ENCODE measurements at regions not wholly inside any gene's neighbourhood (a gene's known extent, or its start where the extent isn't known, plus 50 kb on each side); places are given as distances from the start of the nearest gene placed in this dataset.
"Not testable (repeated sequence)": the region's sequence is repeated elsewhere in the genome, so short reads cannot be mapped to it uniquely, and the experiment has no call there.

- no peak for DNase-seq
Observed at GRCh38 chr5:91770400-91770799, 387.3 kb upstream of the ARRDC3 start.

- not testable (repeated sequence) for DNase-seq
Observed at GRCh38 chr5:91757383-91757782, 374.3 kb upstream of the ARRDC3 start.

- no peak for DNase-seq
Observed at GRCh38 chr5:91754990-91755389, 371.9 kb upstream of the ARRDC3 start.

GRCh38 chr5:91744470-91744869, 361.4 kb upstream of the ARRDC3 start:
- DNase-seq, result not testable (repeated sequence)

GRCh38 chr5:91742550-91742949, 359.4 kb upstream of the ARRDC3 start:
- DNase-seq, result no peak

GRCh38 chr5:91741764-91742505, 358.8 kb upstream of the ARRDC3 start:
- no peak for DNase-seq

- DNase-seq, result no peak
Observed at GRCh38 chr5:91730026-91730425, 346.9 kb upstream of the ARRDC3 start.

- DNase-seq, result no peak
Observed at GRCh38 chr5:91727463-91727862, 344.3 kb upstream of the ARRDC3 start.

- DNase-seq, result no peak
Observed at GRCh38 chr5:91722736-91723467, 339.8 kb upstream of the ARRDC3 start.

GRCh38 chr5:91712718-91713117, 329.6 kb upstream of the ARRDC3 start:
- no peak for DNase-seq

GRCh38 chr5:91707521-91707841, 324.4 kb upstream of the ARRDC3 start:
- no peak for DNase-seq

GRCh38 chr5:91706785-91707520, 323.8 kb upstream of the ARRDC3 start:
- DNase-seq, result no peak

GRCh38 chr5:91703128-91703527, 320.0 kb upstream of the ARRDC3 start:
- DNase-seq, result no peak

GRCh38 chr5:91699429-91699828, 316.3 kb upstream of the ARRDC3 start:
- DNase-seq, result no peak

- no peak for DNase-seq
Observed at GRCh38 chr5:91691592-91691991, 308.5 kb upstream of the ARRDC3 start.

- no peak for DNase-seq
Observed at GRCh38 chr5:91690921-91691320, 307.8 kb upstream of the ARRDC3 start.

- no peak for DNase-seq
Observed at GRCh38 chr5:91687430-91687829, 304.3 kb upstream of the ARRDC3 start.

- DNase-seq, result no peak
Observed at GRCh38 chr5:91684625-91685024, 301.5 kb upstream of the ARRDC3 start.

- no peak for DNase-seq
Observed at GRCh38 chr5:91670563-91670962, 287.4 kb upstream of the ARRDC3 start.

- DNase-seq, result no peak
Observed at GRCh38 chr5:91670122-91670521, 287.0 kb upstream of the ARRDC3 start.

- DNase-seq, result no peak
Observed at GRCh38 chr5:91668261-91668660, 285.1 kb upstream of the ARRDC3 start.

GRCh38 chr5:91652678-91653077, 269.6 kb upstream of the ARRDC3 start:
- no peak for DNase-seq

- no peak for DNase-seq
Observed at GRCh38 chr5:91651704-91652103, 268.6 kb upstream of the ARRDC3 start.
